ENCODE measurements at regions not wholly inside any gene's neighbourhood (a gene's known extent, or its start where the extent isn't known, plus 50 kb on each side); places are given as distances from the start of the nearest gene placed in this dataset.

DNA sequence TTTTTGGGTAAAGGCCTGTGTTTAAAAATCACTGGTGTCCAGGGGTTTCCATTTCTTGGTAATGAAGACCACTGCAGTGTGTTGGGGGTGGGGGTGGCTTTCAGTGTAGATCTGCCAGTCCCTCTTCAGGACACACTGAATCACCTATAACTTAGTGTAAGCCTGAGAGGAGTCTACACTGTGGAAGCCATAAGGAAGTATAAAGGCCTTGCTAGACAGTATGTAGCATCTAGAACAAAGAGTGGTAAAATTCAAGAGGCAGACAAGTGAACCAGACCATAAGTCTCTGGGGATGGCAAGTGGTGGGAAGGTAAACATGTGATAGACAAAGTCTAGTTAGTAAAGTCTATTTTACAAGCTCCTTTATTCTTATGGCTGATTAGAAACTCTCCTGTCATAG is 191.8 kb downstream of the CCNG2 start:
- no peaks in the 10 kb centered on the region for H3K36me3 ChIP-seq (ENCODE audit: control insufficient read depth, insufficient read depth, low read length)
- Mint-ChIP-seq H3K27me3 (ENCODE audit: insufficient read depth) (peaks cover 9% of the 10 kb centered on the region), H3K9me3 (no peaks in the 10 kb centered on the region), H3K4me1 (no peaks in the 10 kb centered on the region), H3K27ac (no peak overlapping the region), H3K4me3 (no peak overlapping the region), H3K36me3 (ENCODE audit: low read depth) (no peaks in the 10 kb centered on the region)
- no peak overlapping the region for H3K9ac ChIP-seq (ENCODE audit: extremely low read depth, low read length, poor library complexity, severe bottlenecking)
- H3K9me3 ChIP-seq (ENCODE audit: control insufficient read depth, low read length): no peaks in the 10 kb centered on the region
- DNase-seq: no peak
- no peaks in the 10 kb centered on the region for H3K27me3 ChIP-seq (ENCODE audit: control insufficient read depth, insufficient read depth, low read length, poor library complexity, severe bottlenecking)
- no peak overlapping the region for H3K4me3 ChIP-seq (ENCODE audit: low read length)
- H3K4me1 ChIP-seq (ENCODE audit: control insufficient read depth, insufficient read depth, low read length): no peaks in the 10 kb centered on the region
- no peak overlapping the region for H3K27ac ChIP-seq (ENCODE audit: low read depth, low read length)
- TF ChIP-seq, protein P1, sequence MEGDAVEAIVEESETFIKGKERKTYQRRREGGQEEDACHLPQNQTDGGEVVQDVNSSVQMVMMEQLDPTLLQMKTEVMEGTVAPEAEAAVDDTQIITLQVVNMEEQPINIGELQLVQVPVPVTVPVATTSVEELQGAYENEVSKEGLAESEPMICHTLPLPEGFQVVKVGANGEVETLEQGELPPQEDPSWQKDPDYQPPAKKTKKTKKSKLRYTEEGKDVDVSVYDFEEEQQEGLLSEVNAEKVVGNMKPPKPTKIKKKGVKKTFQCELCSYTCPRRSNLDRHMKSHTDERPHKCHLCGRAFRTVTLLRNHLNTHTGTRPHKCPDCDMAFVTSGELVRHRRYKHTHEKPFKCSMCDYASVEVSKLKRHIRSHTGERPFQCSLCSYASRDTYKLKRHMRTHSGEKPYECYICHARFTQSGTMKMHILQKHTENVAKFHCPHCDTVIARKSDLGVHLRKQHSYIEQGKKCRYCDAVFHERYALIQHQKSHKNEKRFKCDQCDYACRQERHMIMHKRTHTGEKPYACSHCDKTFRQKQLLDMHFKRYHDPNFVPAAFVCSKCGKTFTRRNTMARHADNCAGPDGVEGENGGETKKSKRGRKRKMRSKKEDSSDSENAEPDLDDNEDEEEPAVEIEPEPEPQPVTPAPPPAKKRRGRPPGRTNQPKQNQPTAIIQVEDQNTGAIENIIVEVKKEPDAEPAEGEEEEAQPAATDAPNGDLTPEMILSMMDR (conservative IDR thresholded peaks at IDR 0.05): no peak

DNA sequence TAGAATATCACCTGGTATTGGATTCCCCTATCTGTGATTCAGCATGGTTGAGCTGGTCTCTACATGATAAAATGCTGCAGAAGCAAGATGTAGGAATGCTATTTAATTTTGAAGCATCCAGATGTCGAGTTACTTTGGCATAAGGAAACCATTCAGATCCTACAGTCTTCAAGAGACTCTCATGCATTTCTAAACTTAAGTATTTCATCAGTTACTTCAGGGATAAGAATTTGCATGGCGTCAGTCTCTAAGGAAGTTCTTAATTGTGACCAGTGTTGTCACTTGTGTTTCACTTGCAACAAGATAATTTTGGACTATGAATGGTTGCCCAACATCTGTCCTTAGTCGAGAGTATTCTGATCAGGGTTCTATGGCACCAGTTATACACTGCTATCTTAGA is 192.4 kb downstream of the CCNG2 start:
- H3K4me1 ChIP-seq (ENCODE audit: control insufficient read depth, insufficient read depth, low read length): no peaks in the 10 kb centered on the region
- Mint-ChIP-seq H3K36me3 (ENCODE audit: low read depth) (no peaks in the 10 kb centered on the region), H3K9me3 (no peaks in the 10 kb centered on the region), H3K27ac (no peak overlapping the region), H3K4me3 (no peak overlapping the region), H3K4me1 (no peaks in the 10 kb centered on the region), H3K27me3 (ENCODE audit: insufficient read depth) (peaks cover 9% of the 10 kb centered on the region)
- no peaks in the 10 kb centered on the region for H3K27me3 ChIP-seq (ENCODE audit: control insufficient read depth, insufficient read depth, low read length, poor library complexity, severe bottlenecking)
- TF ChIP-seq, protein P1 (conservative IDR thresholded peaks at IDR 0.05): no peak
- no peaks in the 10 kb centered on the region for H3K36me3 ChIP-seq (ENCODE audit: control insufficient read depth, insufficient read depth, low read length)
- DNase-seq: no peak
- no peaks in the 10 kb centered on the region for H3K9me3 ChIP-seq (ENCODE audit: control insufficient read depth, low read length)
- no peak overlapping the region for H3K9ac ChIP-seq (ENCODE audit: extremely low read depth, low read length, poor library complexity, severe bottlenecking)
- H3K4me3 ChIP-seq (ENCODE audit: low read length): no peak overlapping the region
- WGBS, 2 experiments (ENCODE audit: insufficient coverage in 1 of 2, insufficient read length in 1 of 2): 86 to 90% methylated on average over 3 of the region's 3 CpGs
- H3K27ac ChIP-seq (ENCODE audit: low read depth, low read length): no peak overlapping the region

- Mint-ChIP-seq H3K27ac (no peak overlapping the region), H3K9me3 (no peaks in the 10 kb centered on the region), H3K27me3 (ENCODE audit: insufficient read depth) (peaks cover 10% of the 10 kb centered on the region), H3K4me1 (no peaks in the 10 kb centered on the region), H3K4me3 (no peak overlapping the region), H3K36me3 (ENCODE audit: low read depth) (no peaks in the 10 kb centered on the region)
- H3K4me3 ChIP-seq (ENCODE audit: low read length): no peak overlapping the region
- H3K27ac ChIP-seq (ENCODE audit: low read depth, low read length): no peak overlapping the region
- no peak for DNase-seq
- 78 to 93% methylated on average over 1 of the region's 1 CpG for WGBS, 2 experiments (ENCODE audit: insufficient coverage in 1 of 2, insufficient read length in 1 of 2)
- H3K27me3 ChIP-seq (ENCODE audit: control insufficient read depth, insufficient read depth, low read length, poor library complexity, severe bottlenecking): no peaks in the 10 kb centered on the region
- no peaks in the 10 kb centered on the region for H3K9me3 ChIP-seq (ENCODE audit: control insufficient read depth, low read length)
- H3K4me1 ChIP-seq (ENCODE audit: control insufficient read depth, insufficient read depth, low read length): no peaks in the 10 kb centered on the region
- H3K36me3 ChIP-seq (ENCODE audit: control insufficient read depth, insufficient read depth, low read length): no peaks in the 10 kb centered on the region
- H3K9ac ChIP-seq (ENCODE audit: extremely low read depth, low read length, poor library complexity, severe bottlenecking): no peak overlapping the region
- TF ChIP-seq, protein P1 (conservative IDR thresholded peaks at IDR 0.05): no peak
These were observed 192.8 kb downstream of the CCNG2 start for GRCh38 chr4:77349796-77350195.

Measured in endodermal cell (in vitro differentiated cells).